Stimulated activated memory B cell treated with anti-CD40 and anti-IgM and Interleukin-4, amounts not matched to agents 10 μg/mL and 1 μg/mL and 100 μg/mL, for 72 hours (primary cell): ENCODE measurements at regions not wholly inside any gene's neighbourhood (a gene's known extent, or its start where the extent isn't known, plus 50 kb on each side); places are given as distances from the start of the nearest gene placed in this dataset.

Experiments
- ATAC-seq: fragments of 150-1000 bp; cut with Tn5 transposase; 2 replicates; pipeline ENCODE4 v1.10.0; 2021
- H3K27ac Mint-ChIP-seq: one replicate; pipeline ENCODE4 v1.8.0; 2022; ENCODE audit warnings: mild to moderate bottlenecking, mixed read lengths
- H3K27me3 Mint-ChIP-seq: one replicate; pipeline ENCODE4 v1.8.0; 2022; ENCODE audit warnings: mixed read lengths
- H3K36me3 Mint-ChIP-seq: one replicate; pipeline ENCODE4 v1.8.0; 2022; ENCODE audit warnings: mixed read lengths
- H3K4me1 Mint-ChIP-seq: one replicate; pipeline ENCODE4 v1.8.0; 2022; ENCODE audit warnings: mixed read lengths
- H3K4me3 Mint-ChIP-seq: one replicate; pipeline ENCODE4 v1.8.0; 2022; ENCODE audit warnings: mild to moderate bottlenecking, moderate library complexity, mixed read lengths
- H3K9me3 Mint-ChIP-seq: one replicate; pipeline ENCODE4 v1.8.0; 2022; ENCODE audit warnings: mixed read lengths

GRCh38 chr7:81367326-81367931 lies 402.4 kb downstream of the HGF start:
- Mint-ChIP-seq H3K27me3 (no peaks in the 10 kb centered on the region), H3K4me1 (no peaks in the 10 kb centered on the region), H3K9me3 (peaks cover 4% of the 10 kb centered on the region), H3K27ac (no peak overlapping the region), H3K4me3 (no peak overlapping the region), H3K36me3 (no peaks in the 10 kb centered on the region)
- ATAC-seq: no peak

- H3K9me3 Mint-ChIP-seq: peaks cover 7% of the 10 kb centered on the region
- H3K27me3 Mint-ChIP-seq: no peaks in the 10 kb centered on the region
These were observed 403.3 kb downstream of the HGF start for GRCh38 chr7:81366546-81366945.

GRCh38 chr7:81361769-81362312 lies 408.0 kb downstream of the HGF start:
- H3K9me3 Mint-ChIP-seq: peaks cover 10% of the 10 kb centered on the region
- no peak overlapping the region for H3K4me3 Mint-ChIP-seq
- no peaks in the 10 kb centered on the region for H3K4me1 Mint-ChIP-seq
- no peak for ATAC-seq
- no peaks in the 10 kb centered on the region for H3K36me3 Mint-ChIP-seq
- H3K27ac Mint-ChIP-seq: no peak overlapping the region
- no peaks in the 10 kb centered on the region for H3K27me3 Mint-ChIP-seq

More at GRCh38 chr7:81366546-81366945, 403.3 kb downstream of the HGF start:
- no peak overlapping the region for H3K27ac Mint-ChIP-seq
- no peaks in the 10 kb centered on the region for H3K36me3 Mint-ChIP-seq
- no peaks in the 10 kb centered on the region for H3K4me1 Mint-ChIP-seq
- no peak for ATAC-seq
- no peak overlapping the region for H3K4me3 Mint-ChIP-seq

- H3K4me3 Mint-ChIP-seq: no peak overlapping the region
- no peak for ATAC-seq
- H3K27ac Mint-ChIP-seq: no peak overlapping the region
- no peaks in the 10 kb centered on the region for H3K36me3 Mint-ChIP-seq
- H3K9me3 Mint-ChIP-seq: peaks cover 2% of the 10 kb centered on the region
- no peaks in the 10 kb centered on the region for H3K4me1 Mint-ChIP-seq
- no peaks in the 10 kb centered on the region for H3K27me3 Mint-ChIP-seq
These were observed 413.9 kb downstream of the HGF start for GRCh38 chr7:81355911-81356310.

- peaks cover 5% of the 10 kb centered on the region for H3K9me3 Mint-ChIP-seq
- no peaks in the 10 kb centered on the region for H3K27me3 Mint-ChIP-seq
- H3K27ac Mint-ChIP-seq: no peak overlapping the region
- no peak overlapping the region for H3K4me3 Mint-ChIP-seq
- no peaks in the 10 kb centered on the region for H3K4me1 Mint-ChIP-seq
- ATAC-seq: no peak
- H3K36me3 Mint-ChIP-seq: no peaks in the 10 kb centered on the region
These were observed 420.8 kb downstream of the HGF start for GRCh38 chr7:81349044-81349443.

- Mint-ChIP-seq H3K9me3 (peaks cover 4% of the 10 kb centered on the region), H3K4me1 (no peaks in the 10 kb centered on the region), H3K4me3 (no peak overlapping the region), H3K27ac (no peak overlapping the region), H3K36me3 (no peaks in the 10 kb centered on the region), H3K27me3 (no peaks in the 10 kb centered on the region)
- ATAC-seq: no peak
These were observed 421.1 kb upstream of the SEMA3C start for GRCh38 chr7:81339946-81340345.

GRCh38 chr7:81333536-81333935 lies 414.7 kb upstream of the SEMA3C start:
- no peak overlapping the region for H3K4me3 Mint-ChIP-seq
- H3K4me1 Mint-ChIP-seq: no peaks in the 10 kb centered on the region
- H3K36me3 Mint-ChIP-seq: no peaks in the 10 kb centered on the region
- ATAC-seq: no peak
- H3K27ac Mint-ChIP-seq: no peak overlapping the region
- peaks cover 11% of the 10 kb centered on the region for H3K9me3 Mint-ChIP-seq
- H3K27me3 Mint-ChIP-seq: no peaks in the 10 kb centered on the region

- Mint-ChIP-seq H3K27ac (no peak overlapping the region), H3K9me3 (peaks cover 11% of the 10 kb centered on the region), H3K4me3 (no peak overlapping the region), H3K4me1 (no peaks in the 10 kb centered on the region), H3K27me3 (no peaks in the 10 kb centered on the region), H3K36me3 (no peaks in the 10 kb centered on the region)
- ATAC-seq: no peak
These were observed 414.2 kb upstream of the SEMA3C start for GRCh38 chr7:81333004-81333403.

GRCh38 chr7:81331061-81332018 lies 412.5 kb upstream of the SEMA3C start:
- no peak overlapping the region for H3K27ac Mint-ChIP-seq
- H3K4me3 Mint-ChIP-seq: no peak overlapping the region
- H3K9me3 Mint-ChIP-seq: peaks cover 7% of the 10 kb centered on the region
- no peaks in the 10 kb centered on the region for H3K36me3 Mint-ChIP-seq
- H3K27me3 Mint-ChIP-seq: no peaks in the 10 kb centered on the region
- H3K4me1 Mint-ChIP-seq: no peaks in the 10 kb centered on the region
- ATAC-seq: no peak

- no peak overlapping the region for H3K4me3 Mint-ChIP-seq
- no peaks in the 10 kb centered on the region for H3K36me3 Mint-ChIP-seq
- no peaks in the 10 kb centered on the region for H3K4me1 Mint-ChIP-seq
- peaks cover 7% of the 10 kb centered on the region for H3K9me3 Mint-ChIP-seq
- H3K27me3 Mint-ChIP-seq: no peaks in the 10 kb centered on the region
- H3K27ac Mint-ChIP-seq: no peak overlapping the region
- no peak for ATAC-seq
These were observed 411.3 kb upstream of the SEMA3C start for GRCh38 chr7:81330108-81330507.

GRCh38 chr7:81327468-81328266 lies 408.8 kb upstream of the SEMA3C start:
- no peak overlapping the region for H3K4me3 Mint-ChIP-seq
- no peak overlapping the region for H3K27ac Mint-ChIP-seq
- no peaks in the 10 kb centered on the region for H3K36me3 Mint-ChIP-seq
- H3K4me1 Mint-ChIP-seq: no peaks in the 10 kb centered on the region
- no peaks in the 10 kb centered on the region for H3K27me3 Mint-ChIP-seq
- no peak for ATAC-seq
- peaks cover 5% of the 10 kb centered on the region for H3K9me3 Mint-ChIP-seq

- Mint-ChIP-seq H3K36me3 (no peaks in the 10 kb centered on the region), H3K4me1 (no peaks in the 10 kb centered on the region), H3K9me3 (peaks cover 10% of the 10 kb centered on the region), H3K27ac (no peak overlapping the region), H3K4me3 (no peak overlapping the region), H3K27me3 (no peaks in the 10 kb centered on the region)
- ATAC-seq: no peak
These were observed 403.1 kb upstream of the SEMA3C start for GRCh38 chr7:81321949-81322348.

- Mint-ChIP-seq H3K36me3 (no peaks in the 10 kb centered on the region), H3K9me3 (peaks cover 10% of the 10 kb centered on the region), H3K27ac (no peak overlapping the region), H3K4me1 (no peaks in the 10 kb centered on the region), H3K4me3 (no peak overlapping the region), H3K27me3 (no peaks in the 10 kb centered on the region)
- ATAC-seq: no peak
These were observed 398.9 kb upstream of the SEMA3C start for GRCh38 chr7:81317741-81318140.

- Mint-ChIP-seq H3K4me3 (no peak overlapping the region), H3K27me3 (no peaks in the 10 kb centered on the region), H3K9me3 (peaks cover 3% of the 10 kb centered on the region), H3K36me3 (no peaks in the 10 kb centered on the region), H3K27ac (no peak overlapping the region), H3K4me1 (no peaks in the 10 kb centered on the region)
- no peak for ATAC-seq
These were observed 389.9 kb upstream of the SEMA3C start for GRCh38 chr7:81308643-81309322.

GRCh38 chr7:81301815-81302214 lies 383.0 kb upstream of the SEMA3C start:
- Mint-ChIP-seq H3K4me3 (no peak overlapping the region), H3K27me3 (no peaks in the 10 kb centered on the region), H3K4me1 (no peaks in the 10 kb centered on the region), H3K27ac (no peak overlapping the region), H3K36me3 (no peaks in the 10 kb centered on the region), H3K9me3 (peaks cover 5% of the 10 kb centered on the region)
- ATAC-seq: no peak
